ENCODE measurements at regions not wholly inside any gene's neighbourhood (a gene's known extent, or its start where the extent isn't known, plus 50 kb on each side); places are given as distances from the start of the nearest gene placed in this dataset.
"Not testable (repeated sequence)": the region's sequence is repeated elsewhere in the genome, so short reads cannot be mapped to it uniquely, and the experiment has no call there.

- no peak for DNase-seq (ENCODE audit: low spot score)
- no peak for TF ChIP-seq CTCF (IDR thresholded peaks at IDR 0.05; ENCODE audit: extremely low read depth, missing control alignments)
Observed at GRCh38 chr1:157439302-157439954, 112.9 kb downstream of the FCRL5 start.

- TF ChIP-seq CTCF (IDR thresholded peaks at IDR 0.05; ENCODE audit: extremely low read depth, missing control alignments): no peak
- no peak for DNase-seq (ENCODE audit: low spot score)
Observed at GRCh38 chr1:157438613-157439012, 113.7 kb downstream of the FCRL5 start.

GRCh38 chr1:157438146-157438545, 114.2 kb downstream of the FCRL5 start:
- no peak for DNase-seq (ENCODE audit: low spot score)
- TF ChIP-seq CTCF (IDR thresholded peaks at IDR 0.05; ENCODE audit: extremely low read depth, missing control alignments): no peak

- no peak for DNase-seq (ENCODE audit: low spot score)
Observed at GRCh38 chr1:157437296-157437695, 115.0 kb downstream of the FCRL5 start.

GRCh38 chr1:157431751-157432150, 120.6 kb downstream of the FCRL5 start:
- no peak for DNase-seq (ENCODE audit: low spot score)
- TF ChIP-seq CTCF (IDR thresholded peaks at IDR 0.05; ENCODE audit: extremely low read depth, missing control alignments): no peak

More at GRCh38 chr1:157437296-157437695, 115.0 kb downstream of the FCRL5 start:
- TF ChIP-seq CTCF (IDR thresholded peaks at IDR 0.05; ENCODE audit: extremely low read depth, missing control alignments): no peak

GRCh38 chr1:157429601-157430240, 122.6 kb downstream of the FCRL5 start:
- DNase-seq (ENCODE audit: low spot score): no peak
- TF ChIP-seq CTCF (IDR thresholded peaks at IDR 0.05; ENCODE audit: extremely low read depth, missing control alignments): no peak

GRCh38 chr1:157423764-157424163, 128.6 kb downstream of the FCRL5 start:
- DNase-seq (ENCODE audit: low spot score): not testable (repeated sequence)

Measured in GM20000 (cell line).